ENCODE measurements at regions not wholly inside any gene's neighbourhood (a gene's known extent, or its start where the extent isn't known, plus 50 kb on each side); places are given as distances from the start of the nearest gene placed in this dataset.

DNA sequence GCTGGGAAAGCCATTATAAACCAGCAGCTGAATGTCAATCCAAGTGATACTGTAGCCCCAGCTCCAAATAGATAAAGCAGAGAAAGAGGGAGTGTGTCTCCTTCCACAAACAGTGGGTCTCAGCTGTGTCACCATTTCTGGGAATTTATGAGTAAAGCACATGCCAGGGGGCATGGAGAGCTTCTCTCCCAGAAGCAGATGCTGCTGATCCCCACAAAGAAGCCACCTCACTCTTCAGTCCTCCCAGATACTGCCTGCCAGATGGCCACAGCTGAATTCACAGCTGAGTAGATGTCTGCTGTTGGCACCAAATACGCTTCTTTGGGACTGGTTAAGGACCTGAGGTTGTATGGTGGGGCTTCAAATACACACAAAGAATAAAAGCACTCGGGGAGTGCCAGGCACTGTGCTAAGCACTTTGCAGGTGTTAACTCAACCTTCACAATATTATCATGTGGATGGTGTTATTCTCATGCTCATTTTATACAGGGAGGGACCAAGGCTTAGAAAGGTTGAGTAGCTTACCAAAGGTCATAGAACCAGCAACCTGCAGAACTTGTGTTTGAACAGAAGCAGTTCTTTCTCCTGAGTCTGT lies 298.3 kb downstream of the CDH11 start:
- DNase-seq, result no peak

DNA sequence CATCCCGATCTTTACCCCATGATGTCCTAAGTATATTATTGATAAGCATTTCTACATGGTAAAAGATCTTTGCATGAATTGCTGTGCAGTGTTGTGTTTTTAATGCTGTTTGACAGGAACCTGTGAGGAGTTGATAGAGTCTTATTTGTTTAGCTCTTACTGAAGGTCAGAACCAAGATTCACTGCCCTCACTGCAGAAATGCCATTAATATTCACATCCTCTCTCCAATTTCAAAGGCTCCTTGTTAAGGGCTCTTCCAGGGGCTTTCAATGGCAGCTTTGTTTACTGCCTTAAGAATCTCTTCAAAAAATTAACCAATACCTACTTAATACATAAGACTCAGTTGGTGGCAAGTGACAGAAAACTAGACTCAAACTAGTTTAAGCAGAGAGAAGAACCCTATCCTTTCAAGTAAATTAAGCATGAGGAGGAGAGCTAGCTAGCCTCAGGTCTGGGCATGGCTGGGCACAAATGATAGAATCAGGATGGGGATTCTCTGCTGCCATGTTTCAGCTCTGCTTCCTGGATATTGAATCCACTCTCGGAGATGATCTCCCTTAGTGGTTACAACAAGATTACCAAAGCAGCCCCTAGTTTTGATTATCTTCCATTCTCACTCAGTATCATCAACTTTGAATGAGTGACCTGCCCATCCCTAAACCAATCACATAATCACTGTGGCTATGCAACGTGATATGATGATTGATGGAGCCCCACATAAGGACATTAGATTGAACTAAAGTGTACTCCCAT lies 311.8 kb downstream of the CDH11 start:
- no peak for DNase-seq

DNA sequence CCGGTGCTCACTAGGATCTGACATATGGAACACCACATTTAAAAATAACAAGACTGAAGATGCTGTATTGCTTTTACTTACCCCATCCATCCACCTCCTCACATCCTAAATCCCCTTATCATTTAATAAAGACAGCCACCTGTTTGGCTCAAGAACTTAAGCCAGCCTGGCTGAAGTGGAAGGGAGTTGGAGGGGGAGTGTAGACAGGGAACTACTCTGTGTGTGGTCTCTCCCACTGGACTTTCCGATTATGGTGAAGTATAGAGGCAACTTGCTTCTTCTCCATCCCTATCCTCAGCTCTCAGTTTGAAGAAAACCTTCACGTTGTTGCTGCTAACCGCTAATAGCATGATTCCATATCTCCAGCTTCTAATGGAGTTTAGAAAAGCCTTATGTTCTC lies 313.4 kb downstream of the CDH11 start:
- DNase-seq, result no peak

DNA sequence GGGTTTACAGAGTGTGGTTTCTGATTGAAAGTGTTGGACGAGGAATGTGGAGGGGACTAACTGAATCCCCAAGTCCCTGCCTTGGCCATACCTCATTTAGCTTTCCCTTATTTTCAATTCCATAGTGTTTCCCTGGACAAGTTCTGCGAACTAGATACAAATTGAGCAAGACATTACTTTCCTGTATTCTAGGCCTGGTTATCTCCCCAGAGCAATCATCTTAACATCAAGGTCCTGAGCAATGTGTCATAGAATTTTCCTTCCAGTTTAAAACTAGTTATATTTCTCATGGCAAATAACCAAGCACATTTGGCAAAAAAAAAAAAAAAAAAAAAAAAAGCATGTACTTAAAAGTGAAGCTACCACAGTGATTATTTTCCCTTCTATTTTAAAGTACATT lies 330.1 kb downstream of the CDH11 start:
- DNase-seq, result no peak

DNA sequence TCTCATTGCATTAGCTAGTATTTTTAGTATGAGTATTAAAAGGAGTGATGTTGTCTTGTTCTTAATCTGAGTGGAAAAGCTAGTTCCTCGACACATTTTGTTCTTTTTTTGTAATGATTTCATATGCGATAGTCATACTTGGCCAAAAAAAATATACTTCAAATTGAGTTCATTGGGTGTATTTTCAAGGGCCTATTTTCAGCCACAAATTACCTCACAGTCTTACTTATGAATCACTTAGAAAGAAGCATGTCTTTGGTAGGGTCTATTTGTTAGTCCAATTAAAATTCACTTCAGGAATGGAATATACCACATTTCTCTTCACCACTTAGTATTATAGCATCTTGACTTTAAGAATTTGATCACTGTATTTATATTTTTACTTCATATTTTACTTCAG lies 337.2 kb downstream of the CDH11 start:
- no peak for DNase-seq

DNA sequence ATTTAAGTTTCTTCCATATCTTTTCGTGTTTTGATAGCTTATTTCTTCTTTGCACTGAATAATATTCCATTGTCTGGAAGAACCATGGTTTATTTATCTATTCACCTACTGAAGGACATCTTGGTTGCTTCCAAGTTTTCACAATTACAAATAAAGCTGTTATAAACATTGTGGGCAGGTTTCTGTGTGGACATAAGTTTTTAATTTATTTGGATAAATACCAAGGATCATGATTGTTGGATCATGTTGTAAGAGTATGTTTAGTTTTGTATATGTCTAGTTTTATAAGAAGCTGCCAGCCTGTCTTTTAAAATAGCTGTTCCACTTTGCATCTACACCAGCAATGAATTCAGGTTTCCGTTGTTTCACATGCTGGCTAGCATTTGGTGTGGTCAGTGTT lies 339.4 kb downstream of the CDH11 start:
- DNase-seq, result no peak

DNA sequence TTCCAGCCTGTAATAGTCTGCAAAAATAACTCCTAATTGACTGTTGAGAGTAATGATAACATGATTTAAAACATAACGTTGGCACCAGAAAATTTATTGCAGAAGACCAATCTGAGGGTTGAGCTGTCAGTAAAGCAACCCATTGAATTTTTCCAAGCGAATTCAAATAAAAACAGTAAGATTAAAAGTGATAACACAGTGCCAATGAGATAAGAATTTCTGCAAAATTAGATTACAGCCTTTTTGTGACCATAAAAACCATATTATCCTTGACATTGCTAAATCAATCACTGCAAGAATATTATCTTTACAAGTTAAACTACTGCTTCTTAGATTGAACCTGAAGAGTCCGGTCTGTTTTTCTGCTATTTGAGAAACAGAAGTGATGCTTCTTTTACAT lies 341.4 kb downstream of the CDH11 start:
- DNase-seq, result no peak

DNA sequence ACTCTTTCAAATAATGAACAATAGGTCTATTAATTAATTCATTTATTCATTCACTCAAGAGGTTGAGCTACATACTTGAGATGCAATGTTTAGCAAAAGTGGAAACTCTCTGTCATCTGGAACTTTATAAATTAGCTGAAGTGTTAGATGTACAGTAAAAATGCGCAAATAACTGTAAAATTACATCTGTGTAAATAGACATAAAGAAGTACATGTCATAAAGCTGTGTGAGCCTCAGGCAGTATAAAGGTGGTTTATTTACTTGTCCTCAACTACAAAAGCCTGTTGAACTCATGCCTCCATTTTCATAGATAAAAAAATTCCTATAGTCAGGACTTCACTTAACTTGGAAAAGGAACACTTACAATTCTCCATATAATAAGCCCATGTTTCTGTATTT lies 343.1 kb downstream of the CDH11 start:
- DNase-seq, result no peak

DNA sequence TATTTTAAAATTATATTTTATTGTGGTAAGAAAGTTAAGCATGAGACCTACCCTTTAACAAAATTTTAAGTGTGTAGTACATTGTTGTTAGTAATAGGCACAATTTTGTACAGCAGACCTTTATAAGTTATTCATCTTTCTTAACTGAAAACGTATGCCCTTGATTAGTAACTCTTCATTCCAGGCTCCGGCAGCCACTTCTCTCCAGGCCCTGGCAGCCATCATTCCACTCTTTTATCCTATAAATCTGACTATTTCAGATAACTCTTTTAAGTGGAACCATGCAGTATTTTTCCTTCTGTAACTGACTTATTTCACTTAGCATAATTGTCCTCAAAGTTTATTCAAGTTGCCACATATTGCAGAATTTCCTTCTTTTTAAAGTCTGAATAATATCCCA lies 348.2 kb downstream of the CDH11 start:
- DNase-seq, result no peak

DNA sequence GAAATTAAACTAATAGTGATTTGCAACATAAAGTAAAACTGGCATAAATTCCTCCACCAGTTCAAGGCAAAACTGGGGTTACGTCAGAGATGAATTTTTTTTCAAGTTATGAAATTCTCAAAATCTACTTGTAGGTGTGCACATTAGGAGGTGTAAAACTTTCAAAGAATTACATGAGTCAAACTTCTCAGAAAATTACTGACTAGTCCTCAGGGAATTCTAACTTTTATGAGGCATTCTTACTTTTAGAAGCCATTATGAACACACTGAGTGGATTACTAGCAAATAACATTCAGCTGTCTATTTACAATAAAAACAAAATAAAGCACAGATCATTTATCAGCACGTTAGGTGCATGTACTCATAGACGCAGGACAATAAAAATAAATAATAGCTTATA lies 348.7 kb downstream of the CDH11 start:
- DNase-seq, result no peak

DNA sequence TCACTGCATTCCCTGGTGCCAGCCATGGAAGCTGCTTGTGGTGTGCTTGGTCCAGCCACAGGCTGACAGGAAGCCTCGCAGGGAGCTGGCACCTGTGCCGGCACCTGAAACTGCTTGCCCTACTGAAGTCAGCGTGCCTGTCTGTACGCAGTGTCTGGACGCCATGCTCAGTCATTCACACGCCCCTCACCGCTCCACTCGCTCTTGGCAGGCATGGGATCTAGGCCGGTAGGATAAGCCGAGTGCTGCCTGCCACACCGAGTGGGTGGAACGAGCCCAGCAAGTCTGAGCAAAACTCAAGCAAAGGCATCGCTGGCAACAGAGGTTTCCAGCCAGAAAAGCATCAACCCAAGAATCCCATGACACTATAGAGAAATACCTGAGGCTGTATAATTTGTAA lies 350.6 kb downstream of the CDH11 start:
- DNase-seq, result no peak

DNA sequence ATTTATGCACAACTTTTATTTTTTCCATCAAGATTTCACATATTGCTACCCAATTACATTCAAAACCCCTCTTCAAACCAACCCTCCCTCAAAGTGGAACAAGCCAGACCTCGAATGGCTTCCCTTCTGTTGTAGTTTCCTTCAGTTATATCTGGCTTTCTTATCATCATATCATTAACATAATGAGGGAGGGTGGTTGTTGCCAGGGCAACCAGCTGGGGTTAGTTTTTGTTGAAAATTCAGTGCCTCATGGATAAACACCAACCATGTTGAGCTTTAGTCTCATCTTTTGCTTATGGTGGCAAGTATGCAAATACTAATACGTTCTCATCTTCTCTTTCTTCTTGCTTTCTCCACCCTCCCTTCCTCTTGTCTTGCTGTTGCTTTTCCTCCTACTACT lies 359.7 kb downstream of the CDH11 start:
- DNase-seq, result no peak

DNA sequence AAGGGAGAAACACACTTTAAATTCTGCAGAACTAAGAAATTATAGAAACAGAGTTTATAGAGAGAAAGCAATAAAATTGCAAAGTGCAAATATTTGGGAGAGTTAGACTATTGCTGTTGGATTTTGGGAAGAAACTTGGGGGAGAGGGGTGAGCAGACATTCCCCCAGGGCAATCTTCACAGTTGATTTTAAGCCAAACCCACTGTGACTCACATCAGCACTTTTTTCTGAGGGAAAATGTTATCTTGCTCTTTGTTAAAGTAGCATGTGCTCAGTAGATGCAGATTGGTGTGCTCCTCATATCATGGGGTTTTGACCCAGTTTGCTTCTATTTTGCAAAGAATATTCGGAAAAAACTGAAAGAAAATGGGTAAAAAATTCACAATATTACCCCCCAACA lies 367.6 kb downstream of the CDH11 start:
- DNase-seq, result no peak

DNA sequence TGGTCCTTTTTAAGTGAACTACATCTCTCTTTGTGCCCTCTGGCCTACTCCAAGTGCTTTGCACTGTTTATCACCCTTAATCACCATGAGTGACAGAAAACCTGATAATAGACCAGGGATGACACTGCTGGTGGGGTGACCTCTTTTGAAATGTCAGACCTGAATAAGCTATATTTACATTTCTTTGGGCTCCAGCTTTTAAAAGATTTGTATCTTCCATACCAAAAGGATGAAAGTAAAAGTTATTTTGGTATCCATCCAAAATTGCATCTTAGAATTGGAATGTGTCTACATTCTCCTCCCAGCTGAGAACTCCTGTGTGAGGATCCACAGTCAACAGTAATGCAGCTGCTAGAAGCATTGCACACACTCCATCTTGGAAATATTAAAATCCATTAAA lies 370.0 kb downstream of the CDH11 start:
- no peak for DNase-seq

DNA sequence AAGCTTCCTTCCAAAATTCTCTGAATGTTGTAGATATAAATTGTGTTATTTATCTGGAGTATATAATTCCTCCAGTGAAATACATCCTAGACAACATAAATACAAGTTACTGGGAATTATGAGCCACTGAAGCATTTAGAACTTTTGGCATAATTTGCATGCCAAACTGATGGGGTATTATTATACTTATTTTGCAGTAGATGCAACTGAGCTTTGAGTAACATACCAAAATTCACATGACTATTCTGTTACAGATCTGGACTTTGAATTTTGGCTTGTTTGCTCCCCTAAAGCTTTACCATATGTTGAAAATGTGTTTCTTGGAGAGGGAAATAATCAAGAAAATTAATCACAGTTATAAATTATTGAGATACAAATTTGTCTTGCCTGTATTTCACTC lies 372.5 kb downstream of the CDH11 start:
- DNase-seq, result no peak

DNA sequence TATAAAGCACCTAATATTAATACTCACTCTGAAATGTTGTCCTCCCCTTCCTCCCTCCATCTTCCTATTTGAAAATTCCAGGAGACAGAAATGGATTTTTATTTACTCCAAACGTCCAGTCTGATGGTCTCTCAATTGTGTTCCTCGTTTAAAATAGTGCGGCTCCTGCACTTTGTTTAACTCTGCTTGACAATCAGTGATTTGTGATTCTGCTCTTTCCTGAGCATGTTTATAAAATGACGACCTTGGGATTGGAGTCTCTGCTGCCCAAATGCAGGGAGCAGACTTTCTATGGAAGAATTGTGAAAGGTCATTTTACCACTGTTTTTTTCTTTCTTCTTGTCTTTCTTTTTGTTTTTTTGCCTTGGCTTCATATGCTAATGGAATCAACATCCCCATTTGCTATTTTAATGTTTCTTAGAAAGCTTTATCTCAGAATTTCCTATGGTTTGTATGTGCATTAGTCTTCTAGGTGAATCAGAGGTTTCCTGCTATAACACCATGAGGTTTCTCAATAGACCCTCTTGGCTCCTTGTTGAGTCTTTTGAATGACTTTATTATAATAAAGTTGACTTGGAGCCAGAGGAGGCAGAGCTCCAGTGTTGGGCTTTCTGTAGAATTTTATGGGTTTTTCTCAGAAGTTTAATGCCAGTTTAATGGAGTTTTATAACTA lies 376.5 kb downstream of the CDH11 start:
- no peak for DNase-seq

DNA sequence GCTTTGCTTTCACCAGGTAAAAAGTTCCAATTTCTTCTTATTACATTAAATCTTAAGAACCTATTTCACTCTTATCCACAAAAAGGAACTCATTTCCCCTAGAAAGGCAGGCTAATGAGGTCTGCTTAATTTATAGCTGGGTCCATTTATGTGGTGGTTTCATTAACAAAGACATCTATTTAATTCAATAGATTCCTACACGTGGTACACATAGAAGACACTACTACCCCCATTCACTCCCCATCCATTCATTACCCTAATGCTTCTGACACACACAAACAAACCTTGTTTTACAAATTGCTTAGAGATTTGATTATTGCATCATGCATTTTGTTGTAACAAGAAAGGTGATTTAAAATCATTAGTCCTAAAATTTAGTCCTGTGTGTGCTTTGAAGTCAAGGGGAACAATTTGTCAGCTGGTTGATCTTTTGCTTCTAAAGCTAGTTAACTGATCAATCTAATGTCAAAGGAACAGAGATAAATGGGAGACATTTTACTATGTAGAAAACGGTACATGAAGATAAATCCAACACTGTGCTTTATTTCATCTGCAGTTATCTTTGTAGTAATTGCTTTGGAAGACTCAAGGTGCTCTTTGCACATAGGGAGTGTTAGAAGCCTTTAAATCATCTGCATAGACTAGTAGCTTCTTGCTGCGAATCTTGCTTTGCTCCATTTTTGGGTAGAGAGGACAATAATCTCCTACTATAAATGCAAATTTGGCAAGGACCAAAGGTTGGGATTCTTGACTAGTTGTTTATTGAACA lies 379.2 kb downstream of the CDH11 start:
- no peak for DNase-seq

DNA sequence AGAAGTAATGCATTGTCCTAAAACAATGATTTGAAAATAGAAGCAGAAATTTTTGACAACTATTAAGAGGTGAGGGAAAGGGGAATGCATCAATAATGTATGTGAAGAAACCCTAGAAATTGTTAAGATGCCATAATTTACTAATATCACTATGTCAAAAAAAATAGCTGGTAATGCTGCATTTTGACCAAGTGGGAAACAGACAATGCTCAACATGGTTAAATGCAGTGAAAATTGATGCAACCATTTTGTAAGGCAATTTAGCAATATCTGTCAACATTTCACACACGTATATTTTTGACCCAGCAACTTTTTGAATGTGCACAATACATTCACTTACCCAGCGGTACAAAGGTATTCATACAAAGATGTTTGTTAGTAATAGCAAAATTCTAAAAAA lies 381.6 kb downstream of the CDH11 start:
- DNase-seq, result no peak

DNA sequence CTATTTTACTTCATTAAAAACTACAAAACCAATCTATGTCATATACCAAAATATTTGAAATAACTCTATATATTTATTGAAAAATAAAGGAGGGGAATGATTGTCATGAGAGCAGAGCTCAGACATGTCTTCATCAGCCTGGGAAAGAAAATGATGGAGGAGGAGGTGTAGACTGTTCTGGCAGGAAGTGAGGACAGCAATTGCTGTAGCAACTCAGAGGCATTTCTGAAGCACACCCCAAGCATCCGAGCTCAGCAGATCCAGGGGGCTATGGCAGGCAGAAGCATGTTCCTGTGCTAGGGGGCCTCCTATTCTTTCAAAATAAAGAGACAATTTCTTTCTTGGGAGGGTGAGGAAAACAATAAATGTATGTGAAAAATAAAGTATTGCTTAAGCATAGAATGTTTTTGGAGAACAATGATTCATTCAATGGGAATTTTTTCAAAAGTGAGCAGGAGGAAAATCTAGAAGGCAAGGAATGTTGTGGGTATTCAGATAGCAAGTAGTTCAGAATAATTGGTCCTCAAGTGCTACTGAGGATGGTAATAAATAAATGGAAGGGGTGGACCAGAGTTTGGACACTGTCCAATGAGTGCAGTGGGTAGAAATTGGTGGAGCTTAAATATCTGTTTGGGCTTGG lies 383.4 kb downstream of the CDH11 start:
- no peak for DNase-seq

DNA sequence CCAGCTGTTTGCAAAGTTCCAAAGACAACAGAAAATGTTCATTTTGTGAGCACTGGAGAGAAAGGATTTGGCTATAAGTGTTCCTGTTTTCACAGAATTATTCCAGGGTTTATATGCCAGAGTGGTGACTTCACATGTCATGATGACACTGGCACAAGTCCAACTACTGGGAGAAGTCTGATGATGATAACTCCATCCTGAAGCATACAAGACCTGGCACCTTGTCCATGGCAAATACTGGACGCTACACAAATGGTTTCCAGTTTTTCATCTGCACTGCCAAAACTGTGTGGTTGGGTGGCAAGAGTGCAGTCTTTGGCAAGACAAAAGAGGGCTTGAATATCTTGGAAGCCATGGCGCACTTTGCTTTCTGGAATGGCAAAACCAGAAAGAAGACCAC lies 385.0 kb downstream of the CDH11 start:
- no peak for DNase-seq

DNA sequence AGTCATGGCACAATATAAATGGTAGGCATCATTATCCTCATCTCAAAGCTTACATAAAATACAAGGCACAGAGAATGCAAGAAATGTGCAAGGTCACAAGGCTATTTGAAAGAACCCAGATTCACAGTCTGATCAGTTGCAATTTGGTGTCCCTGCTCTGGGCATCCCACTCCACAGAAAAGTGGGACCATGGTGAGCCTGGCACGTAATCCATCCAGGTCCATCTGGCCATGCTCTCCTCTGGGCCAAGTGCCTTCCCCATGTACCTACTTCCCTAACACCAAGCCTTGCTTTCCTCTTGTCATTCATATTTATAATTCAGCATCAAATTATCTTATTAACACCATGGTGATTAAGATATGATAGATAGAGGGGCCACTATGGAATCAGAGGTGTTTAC lies 390.0 kb downstream of the CDH11 start:
- DNase-seq, result no peak

DNA sequence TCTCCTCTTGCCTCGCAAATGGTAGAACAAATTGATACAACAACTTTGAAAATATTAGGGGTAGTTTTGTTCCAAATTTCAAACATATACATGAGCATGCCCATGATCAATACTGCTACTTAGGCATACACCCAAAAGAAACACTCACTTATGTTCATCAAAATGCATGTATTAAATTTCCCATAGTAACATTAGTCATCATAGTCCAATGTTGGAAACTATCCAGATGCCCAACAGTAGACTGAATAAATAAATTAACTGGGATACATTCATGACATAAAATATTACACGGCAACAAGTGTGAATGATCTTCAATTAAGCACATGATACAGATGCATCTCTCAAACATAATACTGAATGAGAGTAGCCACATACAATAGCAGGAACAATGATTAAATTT lies 391.6 kb downstream of the CDH11 start:
- DNase-seq, result no peak

DNA sequence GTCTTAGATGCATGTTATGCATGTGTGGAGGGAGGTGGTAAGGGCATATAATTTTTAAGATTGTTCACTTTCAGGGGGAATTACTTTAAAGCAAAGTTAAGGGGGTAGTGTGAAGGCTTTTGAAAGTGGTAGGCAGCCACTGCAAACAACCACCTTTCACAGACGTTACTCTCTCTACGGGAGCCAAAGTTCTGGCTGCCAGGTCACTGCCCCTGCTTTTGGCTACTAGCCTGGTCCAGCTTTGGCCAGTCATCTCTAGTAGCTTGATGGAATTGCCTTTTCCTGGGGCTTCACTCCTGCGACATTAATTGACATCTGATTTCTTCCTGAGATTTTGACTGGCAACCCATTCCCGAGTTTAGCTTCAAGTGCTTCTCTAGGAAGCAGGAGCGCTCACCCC lies 397.5 kb downstream of the CDH11 start:
- DNase-seq, result no peak
